Suprapubic skin (tissue), 3 donors: ENCODE measurements at regions not wholly inside any gene's neighbourhood (a gene's known extent, or its start where the extent isn't known, plus 50 kb on each side); places are given as distances from the start of the nearest gene placed in this dataset.

Experiments
- CTCF ChIP-seq, 2 donors: fragments of 200-600 bp in 1 of 2; fragments of 450-650 bp in 1 of 2; sonication (generic) in 1 of 2; IDR thresholded peaks; one replicate each; pipeline ENCODE4 v1.5.1; 2016 to 2019; ENCODE audit warnings: antibody characterized with exemption in 2 of 2, mild to moderate bottlenecking in 1 of 2, moderate library complexity in 1 of 2
- EP300 ChIP-seq: sonication (generic); formaldehyde crosslinking; IDR thresholded peaks from one replicate; pipeline ENCODE4 v1.6.1; 2017; ENCODE audit warnings: antibody characterized with exemption

- TF ChIP-seq CTCF (IDR thresholded peaks at IDR 0.05): no peak
- TF ChIP-seq EP300: no peak
These were observed 95.8 kb upstream of the CD180 start for GRCh38 chr5:67292201-67292940.
